Motor neuron (in vitro differentiated cells): ENCODE measurements at regions not wholly inside any gene's neighbourhood (a gene's known extent, or its start where the extent isn't known, plus 50 kb on each side); places are given as distances from the start of the nearest gene placed in this dataset.

ENCODE experiments used
- ATAC-seq, 8 experiments: fragments of 200-7000 bp; cut with Tn5 transposase; replicated peaks in 6 of 8; 2 replicates each; pipeline ENCODE4 v1.8.0; 2021; ENCODE audit warnings: mild to moderate bottlenecking in 8 of 8, moderate library complexity in 8 of 8
- H3K27ac ChIP-seq, 2 donors: fragments of 250-450 bp; sonication (Bioruptor Pico); 2 replicates each; pipeline ENCODE4 v1.9.0; 2021; ENCODE audit warnings: antibody characterized with exemption in 2 of 2, mild to moderate bottlenecking in 2 of 2, moderate library complexity in 1 of 2
- H3K4me1 ChIP-seq, 2 donors: fragments of 250-450 bp; sonication (Bioruptor Pico); replicated peaks in 1 of 2; 2 replicates each; pipeline ENCODE4 v1.6.1; 2021; ENCODE audit warnings: antibody characterized with exemption in 2 of 2, mild to moderate bottlenecking in 2 of 2, moderate library complexity in 1 of 2
- H3K4me3 ChIP-seq, 5 donors: fragments of 250-450 bp; sonication (Bioruptor Pico); 2 replicates each; pipeline ENCODE4 v1.9.0; 2021; ENCODE audit warnings: antibody characterized with exemption in 5 of 5, mild to moderate bottlenecking in 5 of 5, moderate library complexity in 4 of 5
- WGBS, 10 experiments: fragments of 450-650 bp; shearing (Covaris generic); methylation state at CpG; one replicate each; pipeline ENCODE4 v1.0.0; 2022; 5-methylcytosine and 5-hydroxymethylcytosine counted together
- in situ Hi-C, 9 experiments: fragments of 400-800 bp; cut with MboI; loops; one replicate each; pipeline ENCODE4 v1.15.0; 2021; ENCODE audit warnings: low sequenced_read_pairs in 9 of 9, low pct_unique_long_range_greater_than_20kb in 2 of 9; ENCODE audit not compliant: unreplicated experiment in 9 of 9

DNA sequence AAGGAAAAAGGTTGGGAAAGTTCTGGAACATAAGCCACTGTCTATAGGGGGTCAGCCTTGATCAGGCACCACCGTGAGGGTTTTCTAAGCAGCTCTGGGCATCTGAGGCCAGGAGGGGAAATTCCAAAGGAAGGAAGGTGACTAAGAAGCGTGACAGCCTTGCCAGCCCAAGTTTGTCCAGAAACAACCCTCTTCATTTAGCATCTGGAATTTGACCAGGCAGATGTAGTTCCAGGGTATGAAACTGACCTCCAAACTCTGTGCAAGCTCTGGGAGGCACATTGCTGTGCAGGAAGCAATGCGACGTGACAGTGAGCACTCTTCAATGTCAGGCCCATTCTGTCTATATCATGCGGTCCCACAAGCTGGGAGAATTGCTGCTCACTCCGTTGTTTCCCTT is 85.4 kb upstream of the TPM1 start:
- WGBS, 10 experiments = 78 to 100% (median 89%) methylated on average over 1 to 6 of the region's 6 CpGs; no CpG with 5 or more reads in 3 of the 10 experiments
- Histone ChIP-seq H3K4me1 (no peaks in the 10 kb centered on the region), H3K4me3 (no peak overlapping the region), H3K27ac (no peak overlapping the region)
- in situ Hi-C loops = no loop called here
- no peak for ATAC-seq

- 0 to 100% (median 56%) methylated on average over 1 to 5 of the region's 7 CpGs; no CpG with 5 or more reads in 2 of the 10 experiments for WGBS, 10 experiments
- peaks cover 0 to 2% of the 10 kb centered on the region in 2 donors for H3K4me1 ChIP-seq
- ATAC-seq = peak in 4 of 8 experiments; percentile 22 to 88 (median 84)
- in situ Hi-C loops = no loop called here
- H3K27ac ChIP-seq = no peak overlapping the region
- no peak overlapping the region for H3K4me3 ChIP-seq
These were observed 83.8 kb upstream of the TPM1 start for GRCh38 chr15:62958528-62959363.

DNA sequence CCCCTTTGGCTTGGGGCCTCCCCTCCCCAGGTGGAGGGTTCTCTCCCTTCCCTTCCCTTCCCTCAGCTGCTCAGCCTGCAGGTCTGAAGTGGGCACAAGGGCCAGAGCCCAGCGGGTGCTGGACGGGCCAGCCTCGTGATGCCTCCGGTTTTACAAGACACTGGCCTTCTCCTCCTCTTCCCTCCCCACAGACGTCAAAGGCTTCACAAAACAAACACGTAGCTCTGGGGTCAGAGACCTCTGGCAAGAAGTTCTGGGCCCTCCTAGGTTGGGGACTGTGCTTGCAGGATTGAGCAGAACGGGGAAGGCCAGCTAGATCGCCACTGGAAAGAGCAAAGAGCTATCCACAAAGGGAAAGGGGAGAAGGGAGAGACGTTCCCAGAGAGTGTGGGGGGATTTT is 81.4 kb upstream of the TPM1 start:
- Histone ChIP-seq H3K4me3 (no peak overlapping the region), H3K4me1 (peaks cover 0 to 2% of the 10 kb centered on the region in 2 donors), H3K27ac (no peak overlapping the region)
- in situ Hi-C loops = no loop called here
- ATAC-seq = no peak
- 50 to 100% (median 83%) methylated on average over 1 to 2 of the region's 9 CpGs; no CpG with 5 or more reads in 6 of the 10 experiments for WGBS, 10 experiments

GRCh38 chr15:62962101-62962995 is 80.2 kb upstream of the TPM1 start:
- in situ Hi-C loops = no loop called here

DNA sequence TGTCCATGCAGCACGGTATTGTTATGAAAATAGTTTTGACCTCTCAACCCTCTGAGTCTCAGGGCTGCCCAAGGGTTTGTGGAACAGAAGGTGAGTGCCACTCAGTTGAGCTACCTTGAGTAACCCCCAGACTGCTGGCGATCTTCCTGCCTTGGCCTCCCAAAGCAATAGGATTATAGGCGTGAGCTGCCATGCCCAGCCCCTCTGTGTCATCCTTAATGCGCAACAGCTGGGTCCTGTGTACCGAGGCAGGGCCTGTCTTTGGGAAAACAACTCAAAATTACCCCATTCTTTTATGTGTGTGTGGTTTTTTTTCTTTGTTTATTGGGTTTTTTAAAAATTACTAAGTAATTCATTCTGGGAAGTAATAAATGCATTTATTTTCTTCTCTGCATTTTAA is 78.3 kb upstream of the TPM1 start:
- Histone ChIP-seq H3K27ac (no peak overlapping the region), H3K4me3 (no peak overlapping the region), H3K4me1 (peaks cover 0 to 17% of the 10 kb centered on the region in 2 donors)
- in situ Hi-C loops = no loop called here
- 4 to 88% (median 63%) methylated on average over 3 to 5 of the region's 5 CpGs; no CpG with 5 or more reads in 1 of the 10 experiments for WGBS, 10 experiments
- ATAC-seq = peak in 3 of 8 experiments; percentile 15 to 73 (median 71)

More at GRCh38 chr15:62962101-62962995, 80.2 kb upstream of the TPM1 start:
- no peak overlapping the region for H3K4me3 ChIP-seq
- 40 to 100% (median 80%) methylated on average over 1 to 8 of the region's 19 CpGs; no CpG with 5 or more reads in 3 of the 10 experiments for WGBS, 10 experiments
- peaks cover 0 to 9% of the 10 kb centered on the region in 2 donors for H3K4me1 ChIP-seq
- no peak for ATAC-seq
- no peak overlapping the region for H3K27ac ChIP-seq

DNA sequence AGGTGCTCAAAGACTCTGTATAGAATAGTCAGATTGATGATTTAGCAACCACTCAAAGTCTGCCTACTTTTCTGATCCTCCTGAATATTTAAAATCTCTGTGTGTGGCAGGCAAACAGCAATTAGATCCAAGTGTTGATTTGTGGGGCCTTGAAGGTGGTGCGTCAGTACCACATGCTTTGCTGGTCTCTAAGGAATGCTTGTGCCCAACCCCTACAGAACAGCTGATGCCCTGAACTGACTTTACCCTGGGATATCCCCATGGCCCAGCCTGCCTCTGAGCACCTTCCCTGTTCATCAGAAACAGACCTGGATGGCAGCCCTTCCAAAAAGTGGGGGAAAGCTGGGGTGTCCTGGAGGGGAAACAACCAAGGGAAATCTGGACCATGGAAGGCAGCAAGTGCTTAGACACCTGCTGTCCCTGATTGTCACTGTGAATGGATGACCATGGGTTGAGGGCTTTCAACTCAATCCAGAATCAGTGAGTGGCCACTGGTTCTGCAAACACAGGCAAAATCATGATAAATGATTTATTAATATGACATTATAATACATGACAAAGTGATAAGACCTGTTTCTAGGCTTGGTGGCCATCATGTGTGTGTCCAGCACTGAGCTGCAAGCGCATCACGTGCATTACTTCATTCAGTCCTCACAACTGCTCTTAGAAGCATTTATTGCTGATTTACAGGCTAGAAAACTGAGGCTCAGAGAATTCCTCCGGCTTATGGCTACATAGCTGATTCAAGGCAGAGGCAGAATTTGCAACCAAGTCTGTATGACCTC is 76.1 kb upstream of the TPM1 start:
- Histone ChIP-seq H3K27ac (no peak overlapping the region), H3K4me3 (no peak overlapping the region), H3K4me1 (peaks cover 0 to 17% of the 10 kb centered on the region in 2 donors)
- in situ Hi-C loops = no loop called here
- ATAC-seq = peak in 4 of 8 experiments; percentile 25 to 70 (median 46)
- WGBS, 10 experiments = 80 to 100% (median 97%) methylated on average over 1 to 4 of the region's 4 CpGs; no CpG with 5 or more reads in 3 of the 10 experiments

DNA sequence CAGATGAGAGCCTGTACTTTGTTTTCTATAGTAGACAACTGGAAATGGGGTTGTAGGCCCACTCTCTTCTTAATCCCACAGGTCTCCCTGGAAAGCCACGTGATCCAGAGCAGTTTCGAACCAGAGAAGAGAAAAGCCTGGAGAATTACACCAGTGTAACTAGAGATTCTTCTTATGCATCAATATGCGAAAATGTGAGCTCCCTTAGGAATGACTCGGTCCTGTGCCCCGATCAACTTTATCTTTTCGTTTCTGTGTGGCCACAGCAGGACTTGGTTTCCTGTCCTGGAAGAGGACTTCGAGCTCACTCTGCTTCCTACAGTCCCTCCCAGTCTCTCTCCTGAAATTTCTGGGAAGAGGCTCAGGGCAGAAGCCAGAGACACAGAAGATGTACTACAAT is 73.8 kb upstream of the TPM1 start:
- Histone ChIP-seq H3K4me1 (peaks cover 0 to 15% of the 10 kb centered on the region in 2 donors), H3K4me3 (no peak overlapping the region), H3K27ac (no peak overlapping the region)
- WGBS, 10 experiments = 0 to 100% (median 71%) methylated on average over 1 to 5 of the region's 7 CpGs; no CpG with 5 or more reads in 2 of the 10 experiments
- in situ Hi-C loops = no loop called here
- ATAC-seq = peak in 3 of 8 experiments; percentile 38 to 76 (median 66)

DNA sequence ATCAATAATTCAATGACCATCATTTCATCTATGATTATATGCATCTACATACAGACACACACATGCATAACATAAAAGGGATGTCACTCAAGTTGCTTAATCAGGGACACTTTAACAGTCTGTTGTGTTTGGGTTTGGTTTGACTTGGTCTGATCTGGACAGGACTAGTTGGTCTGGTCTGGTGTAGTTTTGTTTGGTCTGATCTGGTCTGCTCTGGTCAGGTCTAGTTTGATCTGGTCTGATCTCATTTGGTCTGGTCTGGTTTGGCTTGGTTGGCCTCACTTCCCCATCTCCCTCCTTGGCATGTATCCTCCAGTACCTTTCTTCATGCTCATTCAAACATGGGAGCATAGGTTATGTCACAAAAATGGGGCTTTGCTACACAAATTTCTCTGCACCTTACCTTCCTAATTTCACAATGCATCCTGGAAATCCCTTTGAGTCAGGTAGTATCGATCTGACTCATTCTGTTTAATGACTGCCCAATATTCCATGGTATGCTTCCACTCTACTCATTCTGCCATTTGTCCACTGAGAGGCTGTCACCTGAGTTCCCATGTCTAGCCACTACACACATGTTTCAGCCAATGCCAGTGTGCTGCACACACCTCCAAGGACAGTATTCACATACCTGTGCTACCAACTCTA is 73.0 kb upstream of the TPM1 start:
- in situ Hi-C loops = no loop called here
- H3K4me1 ChIP-seq = peaks cover 0 to 15% of the 10 kb centered on the region in 2 donors
- no peak overlapping the region for H3K27ac ChIP-seq
- H3K4me3 ChIP-seq = no peak overlapping the region
- ATAC-seq = no peak
- 86 to 100% (median 100%) methylated on average over 1 of the region's 1 CpG; no CpG with 5 or more reads in 4 of the 10 experiments for WGBS, 10 experiments

GRCh38 chr15:62972814-62973213 is 69.7 kb upstream of the TPM1 start:
- no peak overlapping the region for H3K27ac ChIP-seq
- no peak for ATAC-seq
- no peak overlapping the region for H3K4me3 ChIP-seq
- 20 to 100% (median 69%) methylated on average over 1 to 5 of the region's 5 CpGs for WGBS, 10 experiments
- peaks cover 10 to 21% of the 10 kb centered on the region in 2 donors for H3K4me1 ChIP-seq
- in situ Hi-C loops = no loop called here

- Histone ChIP-seq H3K27ac (no peak overlapping the region), H3K4me3 (no peak overlapping the region), H3K4me1 (peaks cover 10 to 18% of the 10 kb centered on the region in 2 donors)
- peak in 4 of 8 experiments; percentile 40 to 57 (median 48) for ATAC-seq
- WGBS, 10 experiments = 20 to 92% (median 66%) methylated on average over 1 to 6 of the region's 8 CpGs; no CpG with 5 or more reads in 4 of the 10 experiments
- in situ Hi-C loops = no loop called here
These were observed 67.0 kb upstream of the TPM1 start for GRCh38 chr15:62975515-62975914.

DNA sequence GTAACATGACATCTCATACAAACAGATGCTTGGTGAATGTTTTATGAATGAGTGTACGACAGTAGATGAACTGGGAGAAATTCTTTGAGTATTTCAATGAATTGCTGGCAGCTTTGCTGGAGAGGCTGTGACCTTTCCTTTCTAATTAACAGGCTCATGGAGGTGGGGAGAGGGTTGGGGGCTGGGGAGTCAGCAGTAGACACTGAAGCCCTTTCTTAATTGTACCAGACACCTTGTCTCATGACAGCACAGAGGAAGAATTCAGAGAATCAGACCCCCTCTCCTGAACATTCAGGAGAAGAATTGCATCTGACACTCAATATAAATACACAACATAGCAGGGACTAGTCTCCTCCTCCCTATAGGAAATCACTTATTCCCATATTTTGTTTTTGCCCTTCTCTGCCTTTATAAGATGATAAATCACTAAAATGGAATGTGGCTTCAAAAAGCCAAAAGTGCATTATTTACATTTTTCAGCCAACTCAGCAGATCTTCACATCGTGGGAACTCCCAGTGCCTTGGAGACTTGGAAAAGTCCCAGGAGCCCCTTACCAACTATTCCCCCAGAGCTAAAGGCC is 66.2 kb upstream of the TPM1 start:
- Histone ChIP-seq H3K4me3 (no peak overlapping the region), H3K27ac (no peak overlapping the region)
- 0 to 50% (median 14%) methylated on average over 1 to 2 of the region's 2 CpGs; no CpG with 5 or more reads in 3 of the 10 experiments for WGBS, 10 experiments

More for the DNA sequence above, 66.2 kb upstream of the TPM1 start:
- peaks cover 10 to 18% of the 10 kb centered on the region in 2 donors for H3K4me1 ChIP-seq
- in situ Hi-C loops = no loop called here
- ATAC-seq = peak in 4 of 8 experiments; percentile 27 to 64 (median 53)
